SU-DHL-6 (cell line): ENCODE measurements at regions not wholly inside any gene's neighbourhood (a gene's known extent, or its start where the extent isn't known, plus 50 kb on each side); places are given as distances from the start of the nearest gene placed in this dataset.

Source experiments
- EZH2phosphoT487 ChIP-seq: fragments of 200-600 bp; sonication (generic), shearing (Covaris generic); conservative IDR thresholded peaks from 2 replicates; pipeline ENCODE4 v1.6.1; 2018; ENCODE audit warnings: mild to moderate bottlenecking, antibody characterized with exemption, low read length, moderate library complexity, mixed read lengths
- TF ChIP-seq, protein P1 (sequence below): fragments of 200-600 bp; sonication (generic); IDR thresholded peaks from one replicate; pipeline ENCODE4 v1.5.1; 2017; ENCODE audit warnings: antibody characterized with exemption, mild to moderate bottlenecking, low read length, moderate library complexity; ENCODE audit not compliant: insufficient read depth, poor library complexity, severe bottlenecking

DNA sequence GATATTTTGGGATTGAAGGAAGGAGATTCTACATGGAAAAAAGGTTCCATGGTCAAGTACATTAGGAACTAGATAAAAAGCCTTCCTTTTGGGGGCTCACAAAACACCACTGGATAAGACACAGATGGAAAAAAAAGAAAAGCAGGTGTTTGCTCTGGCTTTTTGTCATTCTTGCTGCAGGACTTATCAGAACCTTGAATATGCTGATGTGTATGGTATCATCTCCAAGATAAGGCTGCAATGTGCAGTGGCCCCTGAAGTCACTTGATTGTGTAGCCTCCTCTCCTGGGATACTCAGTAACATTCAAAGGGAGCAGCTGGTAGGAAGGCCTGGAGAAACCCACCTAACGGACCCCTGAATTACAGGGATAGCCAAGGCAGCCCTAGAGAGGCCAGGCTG is 54.1 kb upstream of the CARD11 start:
- no peak for TF ChIP-seq EZH2phosphoT487
- TF ChIP-seq, protein P1, sequence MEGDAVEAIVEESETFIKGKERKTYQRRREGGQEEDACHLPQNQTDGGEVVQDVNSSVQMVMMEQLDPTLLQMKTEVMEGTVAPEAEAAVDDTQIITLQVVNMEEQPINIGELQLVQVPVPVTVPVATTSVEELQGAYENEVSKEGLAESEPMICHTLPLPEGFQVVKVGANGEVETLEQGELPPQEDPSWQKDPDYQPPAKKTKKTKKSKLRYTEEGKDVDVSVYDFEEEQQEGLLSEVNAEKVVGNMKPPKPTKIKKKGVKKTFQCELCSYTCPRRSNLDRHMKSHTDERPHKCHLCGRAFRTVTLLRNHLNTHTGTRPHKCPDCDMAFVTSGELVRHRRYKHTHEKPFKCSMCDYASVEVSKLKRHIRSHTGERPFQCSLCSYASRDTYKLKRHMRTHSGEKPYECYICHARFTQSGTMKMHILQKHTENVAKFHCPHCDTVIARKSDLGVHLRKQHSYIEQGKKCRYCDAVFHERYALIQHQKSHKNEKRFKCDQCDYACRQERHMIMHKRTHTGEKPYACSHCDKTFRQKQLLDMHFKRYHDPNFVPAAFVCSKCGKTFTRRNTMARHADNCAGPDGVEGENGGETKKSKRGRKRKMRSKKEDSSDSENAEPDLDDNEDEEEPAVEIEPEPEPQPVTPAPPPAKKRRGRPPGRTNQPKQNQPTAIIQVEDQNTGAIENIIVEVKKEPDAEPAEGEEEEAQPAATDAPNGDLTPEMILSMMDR: no peak
